Progenitor cell of endocrine pancreas (in vitro differentiated cells): ENCODE measurements at regions not wholly inside any gene's neighbourhood (a gene's known extent, or its start where the extent isn't known, plus 50 kb on each side); places are given as distances from the start of the nearest gene placed in this dataset.
A peak's percentile ranks its signal among the peaks of the same experiment; 100 is the strongest.

ENCODE experiments used
- DNase-seq: peaks from one replicate; pipeline ENCODE4 v3.0.0; 2021; ENCODE audit warnings: low spot score; ENCODE audit not compliant: unreplicated experiment
- H3K27ac Mint-ChIP-seq: 2 replicates; pipeline ENCODE4 v1.8.0; 2021; ENCODE audit warnings: mild to moderate bottlenecking, moderate library complexity, mixed read lengths
- H3K27me3 Mint-ChIP-seq: 2 replicates; pipeline ENCODE4 v1.8.0; 2021; ENCODE audit warnings: mixed read lengths
- H3K36me3 Mint-ChIP-seq: 2 replicates; pipeline ENCODE4 v1.8.0; 2022; ENCODE audit warnings: mixed read lengths; ENCODE audit not compliant: insufficient read depth
- H3K4me1 Mint-ChIP-seq: 2 replicates; pipeline ENCODE4 v1.8.0; 2021; ENCODE audit warnings: low read depth, mixed read lengths
- H3K4me3 Mint-ChIP-seq: 2 replicates; pipeline ENCODE4 v1.8.0; 2021; ENCODE audit warnings: low read depth, mild to moderate bottlenecking, moderate library complexity, mixed read lengths
- H3K9me3 Mint-ChIP-seq: 2 replicates; pipeline ENCODE4 v1.8.0; 2021; ENCODE audit warnings: low read depth, mixed read lengths
- CTCF ChIP-seq: fragments of 200-600 bp; sonication (generic); IDR thresholded peaks from one replicate; pipeline ENCODE4 v1.5.0; 2021; ENCODE audit warnings: antibody characterized with exemption, mild to moderate bottlenecking; ENCODE audit not compliant: unreplicated experiment

- Mint-ChIP-seq H3K36me3 (no peaks in the 10 kb centered on the region), H3K4me1 (peaks cover 16% of the 10 kb centered on the region), H3K9me3 (peaks cover 3% of the 10 kb centered on the region), H3K4me3 (no peak overlapping the region), H3K27me3 (no peaks in the 10 kb centered on the region), H3K27ac (no peak overlapping the region)
- no peak for DNase-seq
- TF ChIP-seq CTCF: no peak
Measured at GRCh38 chrX:4182408-4182806, 469.0 kb upstream of the PRKX start.

- peaks cover 16% of the 10 kb centered on the region for H3K4me1 Mint-ChIP-seq
- TF ChIP-seq CTCF: no peak
- H3K27me3 Mint-ChIP-seq: no peaks in the 10 kb centered on the region
- DNase-seq: no peak
- no peaks in the 10 kb centered on the region for H3K36me3 Mint-ChIP-seq
- H3K4me3 Mint-ChIP-seq: no peak overlapping the region
- H3K9me3 Mint-ChIP-seq: peaks cover 3% of the 10 kb centered on the region
- H3K27ac Mint-ChIP-seq: peak overlapping the region; percentile 25
Measured at GRCh38 chrX:4181782-4182407, 468.4 kb upstream of the PRKX start.

- Mint-ChIP-seq H3K27me3 (no peaks in the 10 kb centered on the region), H3K27ac (no peak overlapping the region), H3K9me3 (no peaks in the 10 kb centered on the region), H3K4me3 (no peak overlapping the region), H3K36me3 (no peaks in the 10 kb centered on the region), H3K4me1 (peaks cover 16% of the 10 kb centered on the region)
- DNase-seq: no peak
- no peak for TF ChIP-seq CTCF
Measured at GRCh38 chrX:4179031-4179430, 465.6 kb upstream of the PRKX start.

- no peak for DNase-seq
- Mint-ChIP-seq H3K9me3 (peaks cover 8% of the 10 kb centered on the region), H3K4me1 (peaks cover 8% of the 10 kb centered on the region), H3K27me3 (no peaks in the 10 kb centered on the region), H3K4me3 (no peak overlapping the region), H3K36me3 (no peaks in the 10 kb centered on the region), H3K27ac (no peak overlapping the region)
- no peak for TF ChIP-seq CTCF
Measured at GRCh38 chrX:4175221-4175620, 461.8 kb upstream of the PRKX start.

- H3K27me3 Mint-ChIP-seq: no peaks in the 10 kb centered on the region
- no peak overlapping the region for H3K27ac Mint-ChIP-seq
Measured at GRCh38 chrX:4173743-4174142, 460.3 kb upstream of the PRKX start.

More at GRCh38 chrX:4173743-4174142, 460.3 kb upstream of the PRKX start:
- no peaks in the 10 kb centered on the region for H3K36me3 Mint-ChIP-seq
- no peak for TF ChIP-seq CTCF
- H3K9me3 Mint-ChIP-seq: peaks cover 8% of the 10 kb centered on the region
- no peak for DNase-seq
- H3K4me3 Mint-ChIP-seq: no peak overlapping the region
- no peaks in the 10 kb centered on the region for H3K4me1 Mint-ChIP-seq
